SKM-1 (cell line): ENCODE measurements at regions not wholly inside any gene's neighbourhood (a gene's known extent, or its start where the extent isn't known, plus 50 kb on each side); places are given as distances from the start of the nearest gene placed in this dataset.
"Not testable (repeated sequence)": the region's sequence is repeated elsewhere in the genome, so short reads cannot be mapped to it uniquely, and the experiment has no call there.

Source experiments
- DNase-seq: peaks from one replicate; lab custom pipeline; 2025; ENCODE audit not compliant: unreplicated experiment; lab: John Stamatoyannopoulos, UW

GRCh38 chr6:50457351-50457750 lies 256.0 kb upstream of the TFAP2D start:
- DNase-seq: no peak

GRCh38 chr6:50461696-50462095 lies 251.6 kb upstream of the TFAP2D start:
- DNase-seq: no peak

DNA sequence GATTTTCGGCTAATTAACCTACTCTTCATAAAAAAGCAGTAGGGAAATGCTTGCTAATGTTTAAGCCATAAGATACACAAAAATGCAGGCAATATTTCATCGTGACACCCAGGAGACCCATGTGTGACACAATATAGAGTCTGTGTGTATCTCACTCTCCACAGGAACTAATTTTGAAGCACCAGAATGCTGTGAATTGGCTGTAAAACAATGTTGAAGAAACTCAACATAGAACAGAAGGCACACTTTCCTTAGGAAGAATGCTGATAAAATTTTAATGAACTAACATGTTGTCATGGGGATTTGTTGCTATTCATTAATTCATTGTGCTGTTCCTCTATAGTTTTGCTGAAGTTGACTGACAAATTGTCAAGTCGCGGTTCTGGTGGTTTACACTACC lies 249.4 kb upstream of the TFAP2D start:
- DNase-seq: no peak

DNA sequence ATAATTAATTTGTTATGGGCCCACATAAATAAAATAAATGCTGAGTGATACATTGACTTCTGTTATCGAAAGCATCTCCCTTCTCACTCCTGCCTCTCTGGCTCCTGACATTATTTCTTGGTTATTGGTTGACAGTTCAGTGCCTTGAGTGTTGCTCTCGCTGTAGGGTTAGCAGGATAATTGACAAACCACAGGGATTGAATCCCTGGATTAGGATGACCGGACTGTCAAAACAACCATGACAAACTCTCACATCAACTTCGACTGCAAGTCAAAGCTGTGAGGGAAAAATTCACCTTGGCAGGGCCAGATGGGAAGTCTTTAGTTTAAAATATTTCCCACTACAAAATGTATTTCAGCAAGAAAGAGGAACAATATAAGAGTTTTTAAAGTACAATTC lies 245.4 kb upstream of the TFAP2D start:
- no peak for DNase-seq

GRCh38 chr6:50471041-50471440 lies 242.3 kb upstream of the TFAP2D start:
- DNase-seq: no peak

DNA sequence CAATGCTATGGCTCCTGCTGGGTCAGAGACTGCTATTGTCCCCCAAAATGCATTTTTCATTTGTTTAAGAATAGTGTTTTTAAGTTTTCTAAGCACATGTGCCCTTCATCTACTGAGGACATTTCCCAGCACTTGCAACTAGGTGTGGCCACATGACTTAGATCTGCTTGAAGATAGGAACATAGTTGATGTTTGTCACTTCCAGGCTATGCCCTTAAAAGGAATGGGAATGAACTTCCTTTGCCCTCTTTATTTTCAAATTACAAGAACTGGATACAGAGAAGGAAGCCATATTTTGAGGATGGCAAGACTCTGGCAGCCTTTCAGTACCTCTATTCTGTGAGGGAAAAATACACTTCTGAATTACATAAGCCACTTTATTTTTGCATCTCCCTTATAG lies 203.0 kb upstream of the TFAP2D start:
- no peak for DNase-seq

DNA sequence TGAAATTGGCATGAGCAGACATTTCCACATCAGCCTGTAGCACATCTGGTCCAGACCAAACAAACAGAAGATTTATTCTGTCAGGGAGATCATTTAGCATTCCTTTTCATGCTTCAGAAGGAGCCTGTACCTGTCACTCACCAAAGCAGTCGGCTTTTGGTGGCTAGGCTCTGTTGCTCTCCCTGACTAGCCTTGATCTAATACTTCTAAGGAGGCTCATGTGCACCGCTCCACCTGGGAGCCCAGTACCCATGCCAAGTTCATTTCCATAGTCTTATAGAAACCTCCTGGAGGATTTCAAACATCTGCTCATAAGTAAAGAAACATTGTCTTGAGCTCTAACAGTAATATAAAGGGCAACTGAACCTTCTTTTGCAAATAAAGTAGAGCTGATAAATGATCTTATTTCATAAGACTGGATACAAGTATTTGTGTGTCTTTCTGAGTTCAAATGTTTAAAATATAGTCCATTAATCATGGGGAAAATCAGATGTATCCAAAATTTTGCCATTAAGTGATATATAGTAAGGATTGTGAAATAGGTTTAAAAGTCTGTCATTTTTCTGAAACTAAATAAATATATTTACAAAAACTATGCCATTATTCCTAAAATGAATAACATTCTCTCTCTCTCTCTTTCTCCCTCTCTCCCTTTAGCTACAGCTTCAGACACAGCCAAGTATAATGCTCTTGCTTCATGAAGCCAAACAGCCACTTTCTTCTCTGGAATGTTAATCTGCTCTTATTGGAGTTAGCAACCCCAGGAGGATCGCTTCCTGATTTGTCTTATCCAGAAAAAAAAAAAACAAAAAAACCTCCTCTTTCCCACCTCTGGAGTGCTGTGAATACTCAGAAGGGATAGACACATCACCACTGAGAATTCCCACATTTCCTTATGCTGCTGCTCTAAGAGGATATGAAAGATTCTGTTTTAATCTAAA lies 192.7 kb upstream of the TFAP2D start:
- no peak for DNase-seq

GRCh38 chr6:50524341-50524740 lies 189.0 kb upstream of the TFAP2D start:
- DNase-seq: no peak

DNA sequence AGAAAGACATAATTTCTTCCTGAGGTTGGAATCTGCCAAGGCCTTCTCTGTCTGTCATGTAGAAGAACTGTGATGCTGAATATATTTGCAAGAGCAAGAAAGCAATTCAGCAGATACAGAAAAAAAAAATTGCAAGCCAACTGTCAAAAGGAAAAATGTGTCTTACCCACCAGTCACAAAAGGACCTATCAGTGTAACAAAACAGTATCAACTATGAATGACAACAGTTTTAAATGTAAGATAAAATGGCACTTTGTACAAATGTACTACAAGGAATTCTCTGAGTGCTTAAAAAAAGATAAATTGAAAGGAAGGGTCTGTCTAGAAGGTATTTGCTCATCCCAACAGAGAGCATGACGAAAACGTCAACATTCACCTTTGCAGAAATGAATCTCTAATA lies 185.3 kb upstream of the TFAP2D start:
- no peak for DNase-seq

- DNase-seq: no peak
Measured at GRCh38 chr6:50539447-50539846, 173.9 kb upstream of the TFAP2D start.

- no peak for DNase-seq
Measured at GRCh38 chr6:50541941-50542340, 171.4 kb upstream of the TFAP2D start.

DNA sequence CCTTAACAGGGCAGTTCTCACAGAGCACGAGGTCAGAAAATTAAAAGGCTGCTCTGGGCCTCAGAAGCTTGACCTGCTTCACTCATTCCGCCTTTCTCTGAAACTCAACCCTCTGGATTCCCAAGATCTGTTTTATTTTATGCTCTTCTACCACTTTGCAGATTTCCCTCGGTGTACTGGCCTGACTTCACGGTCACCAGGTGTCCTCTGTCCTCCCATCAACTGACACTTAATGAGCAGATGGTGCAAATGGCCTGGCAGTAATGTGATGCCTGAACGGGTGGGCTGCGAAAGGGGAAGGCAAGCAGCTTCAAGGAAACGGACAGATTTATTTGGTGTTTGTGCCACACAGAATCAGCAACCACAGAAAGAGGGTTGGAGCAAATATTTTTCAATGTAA lies 169.7 kb upstream of the TFAP2D start:
- DNase-seq: no peak

DNA sequence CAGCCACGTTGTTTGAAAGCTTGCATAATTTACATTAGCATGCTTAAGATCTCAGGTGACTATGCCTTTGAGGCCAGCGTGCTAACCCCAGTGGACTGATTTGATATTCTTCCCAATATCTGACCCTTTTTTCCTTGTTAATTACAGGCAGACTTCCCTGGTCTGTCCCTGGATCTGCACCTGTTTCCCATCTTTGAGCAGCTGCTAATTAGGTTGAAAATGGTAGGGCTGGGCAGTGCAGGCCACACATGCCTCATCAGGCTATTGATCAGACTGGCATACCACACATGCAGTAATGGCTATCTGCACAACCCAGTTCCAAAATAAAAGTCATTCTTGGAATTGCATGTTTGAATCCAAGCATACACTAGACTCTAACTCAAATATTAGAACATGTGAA lies 164.3 kb upstream of the TFAP2D start:
- no peak for DNase-seq

- no peak for DNase-seq
Measured at GRCh38 chr6:50549475-50549874, 163.9 kb upstream of the TFAP2D start.

DNA sequence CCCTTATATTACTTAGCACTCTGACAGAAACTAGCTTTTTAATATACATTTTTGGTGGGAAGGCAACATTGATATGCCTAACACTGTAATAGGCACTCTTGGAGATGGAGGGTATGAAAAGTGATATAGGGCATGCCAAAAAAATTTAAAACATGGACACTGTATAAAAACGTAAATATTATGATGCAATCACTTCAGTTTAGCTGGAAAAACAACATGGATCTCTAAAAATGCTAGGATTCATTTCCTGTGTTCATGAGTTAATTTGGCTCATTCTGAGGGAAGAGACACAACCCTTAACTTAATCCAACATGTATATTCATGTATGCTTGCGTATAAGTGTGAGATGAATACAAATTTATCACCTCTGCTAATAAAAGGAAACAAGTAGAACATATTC lies 157.3 kb upstream of the TFAP2D start:
- no peak for DNase-seq

GRCh38 chr6:50565004-50565403 lies 148.3 kb upstream of the TFAP2D start:
- DNase-seq: no peak

- DNase-seq: not testable (repeated sequence)
Measured at GRCh38 chr6:50571230-50571629, 142.1 kb upstream of the TFAP2D start.

- DNase-seq: no peak
Measured at GRCh38 chr6:50585441-50586330, 127.6 kb upstream of the TFAP2D start.

- DNase-seq: no peak
Measured at GRCh38 chr6:50586331-50586675, 127.0 kb upstream of the TFAP2D start.

DNA sequence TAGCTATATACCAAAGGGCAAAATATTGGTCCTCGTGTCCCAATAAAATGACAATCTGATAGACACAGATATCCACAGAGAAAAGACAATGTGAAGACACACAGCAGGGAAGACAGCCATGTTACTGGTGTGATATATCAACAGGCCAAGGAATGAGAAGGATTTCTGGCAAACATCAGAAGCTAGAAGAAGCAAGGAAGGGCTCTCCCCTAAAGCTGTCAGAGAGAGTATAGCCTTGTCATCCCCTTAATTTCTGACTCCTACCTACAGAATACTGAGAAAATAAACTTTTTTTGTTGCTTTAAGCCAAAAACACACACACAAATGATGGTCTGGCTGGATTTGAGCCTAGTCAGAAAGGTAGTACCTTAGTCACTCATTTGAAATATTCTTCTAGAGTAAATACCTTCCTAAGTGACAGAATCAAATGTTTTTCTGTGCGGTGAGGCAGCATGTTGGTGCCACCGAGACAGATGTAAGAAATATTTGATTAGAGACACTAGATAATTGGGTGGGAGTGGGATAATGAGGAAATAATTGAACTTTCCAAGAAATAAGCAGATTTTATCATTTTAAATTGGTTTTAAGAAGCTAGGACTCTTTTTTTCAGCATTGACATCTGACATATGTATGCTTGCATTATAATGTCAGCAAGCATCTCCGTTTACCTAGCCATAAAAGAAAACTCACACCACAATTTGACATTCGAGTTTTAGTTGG lies 123.4 kb upstream of the TFAP2D start:
- DNase-seq: no peak

DNA sequence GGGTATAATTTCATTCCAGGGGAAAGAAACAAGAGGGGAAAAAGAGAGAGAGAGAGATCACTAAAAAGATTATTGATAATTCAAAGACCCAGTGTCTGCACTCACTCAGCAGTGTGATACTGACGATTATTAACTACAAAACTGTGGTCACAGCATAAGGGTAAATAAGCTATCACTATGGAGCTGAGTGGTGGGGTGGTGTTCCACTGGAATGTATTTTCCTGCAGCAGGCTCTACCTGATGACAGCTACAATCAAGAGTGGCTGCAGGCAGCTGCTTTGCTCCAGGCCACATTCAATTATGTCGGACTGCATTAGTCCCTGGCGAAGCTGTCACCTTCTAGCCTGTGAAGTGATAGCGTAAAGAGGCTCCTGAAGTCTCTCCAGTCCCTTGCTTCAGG lies 122.2 kb upstream of the TFAP2D start:
- no peak for DNase-seq
